Loucy (cell line): ENCODE measurements at regions not wholly inside any gene's neighbourhood (a gene's known extent, or its start where the extent isn't known, plus 50 kb on each side); places are given as distances from the start of the nearest gene placed in this dataset.

ENCODE experiments used
- H2AFZ ChIP-seq: fragments of 200-600 bp; sonication (generic); 2 replicates; pipeline ENCODE4 v1.6.0; 2016; ENCODE audit warnings: antibody characterized with exemption, mild to moderate bottlenecking, low read length, moderate library complexity
- H3F3A ChIP-seq: fragments of 200-600 bp; 2 replicates; pipeline ENCODE4 v1.6.0; 2016; ENCODE audit warnings: antibody characterized with exemption, low read depth, mild to moderate bottlenecking
- H3K27me3 ChIP-seq: fragments of 200-600 bp; sonication (generic); 2 replicates; pipeline ENCODE4 v1.6.1; 2014; ENCODE audit warnings: low read length, mild to moderate bottlenecking; ENCODE audit not compliant: insufficient read depth, poor library complexity, severe bottlenecking
- H3K36me3 ChIP-seq: fragments of 200-600 bp; sonication (generic); 2 replicates; pipeline ENCODE4 v1.6.1; 2016; ENCODE audit warnings: low read length; ENCODE audit not compliant: insufficient read depth
- H3K4me1 ChIP-seq: fragments of 200-600 bp; sonication (generic); 2 replicates; pipeline ENCODE4 v1.5.1; 2014; ENCODE audit warnings: low read length, mild to moderate bottlenecking; ENCODE audit not compliant: insufficient read depth, poor library complexity, severe bottlenecking
- H3K4me2 ChIP-seq: fragments of 200-600 bp; sonication (generic); 2 replicates; pipeline ENCODE4 v1.6.0; 2014; ENCODE audit warnings: antibody characterized with exemption, low read length, low read depth, mild to moderate bottlenecking; ENCODE audit not compliant: poor library complexity, severe bottlenecking
- H3K4me3 ChIP-seq: fragments of 200-600 bp; sonication (generic); 2 replicates; pipeline ENCODE4 v1.5.1; 2014; ENCODE audit warnings: low read length, mild to moderate bottlenecking, mixed read lengths; ENCODE audit not compliant: poor library complexity, severe bottlenecking
- H3K79me2 ChIP-seq: fragments of 200-600 bp; sonication (generic); 2 replicates; pipeline ENCODE4 v1.6.1; 2014; ENCODE audit warnings: low read length; ENCODE audit not compliant: insufficient read depth
- H3K9ac ChIP-seq: fragments of 200-600 bp; sonication (generic); 2 replicates; pipeline ENCODE4 v1.6.0; 2014; ENCODE audit warnings: mild to moderate bottlenecking, low read depth, low read length, moderate library complexity; ENCODE audit not compliant: poor library complexity, severe bottlenecking
- H3K9me2 ChIP-seq: fragments of 200-600 bp; sonication (generic); replicated peaks from 2 replicates; pipeline ENCODE4 v1.6.1; 2016; ENCODE audit warnings: low read depth, low read length, mixed read lengths
- H3K9me3 ChIP-seq: fragments of 200-600 bp; sonication (generic); 2 replicates; pipeline ENCODE4 v1.6.1; 2014; ENCODE audit warnings: mild to moderate bottlenecking, antibody characterized with exemption, low read length, low read depth; ENCODE audit not compliant: insufficient read depth
- H4K20me1 ChIP-seq: fragments of 200-600 bp; sonication (generic); 2 replicates; pipeline ENCODE4 v1.6.0; 2014; ENCODE audit warnings: antibody characterized with exemption, low read length, mild to moderate bottlenecking; ENCODE audit not compliant: insufficient read depth, poor library complexity, severe bottlenecking
- CTCF ChIP-seq: fragments of 200-600 bp; sonication (generic); conservative IDR thresholded peaks from 2 replicates; pipeline ENCODE4 v1.5.1; 2014; ENCODE audit warnings: mild to moderate bottlenecking, antibody characterized with exemption, low read length
- EZH2phosphoT487 ChIP-seq: fragments of 200-600 bp; IDR thresholded peaks from 2 replicates; pipeline ENCODE4 v1.6.1; 2018; ENCODE audit warnings: antibody characterized with exemption, mild to moderate bottlenecking, moderate library complexity, borderline replicate concordance

DNA sequence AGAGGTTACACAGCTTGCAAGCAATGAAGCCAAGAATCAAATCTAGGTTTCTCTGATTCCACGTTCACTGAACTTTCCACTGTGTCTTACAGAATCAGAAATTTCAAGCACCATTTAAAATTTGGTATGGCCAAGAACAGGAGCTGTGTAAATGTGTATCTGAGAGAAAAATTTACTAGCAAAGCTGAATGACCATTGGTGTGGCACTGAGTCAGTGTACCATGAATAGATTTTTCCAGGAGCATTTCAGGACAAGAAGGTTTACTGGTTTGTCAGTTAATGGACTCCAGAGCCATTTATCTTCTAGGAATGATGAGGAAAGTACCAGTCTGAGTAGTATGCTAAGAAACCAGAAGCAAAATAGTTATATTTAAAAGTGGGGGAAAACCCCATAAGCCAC, 269.4 kb upstream of the FAT3 start:
- H3K4me2 ChIP-seq: no peak overlapping the region
- H4K20me1 ChIP-seq: no peaks in the 10 kb centered on the region
- H3K9me2 ChIP-seq: no peaks in the 10 kb centered on the region
- no peaks in the 10 kb centered on the region for H3K79me2 ChIP-seq
- TF ChIP-seq EZH2phosphoT487: no peak
- no peak for TF ChIP-seq CTCF
- no peaks in the 10 kb centered on the region for H3K36me3 ChIP-seq
- H3K9ac ChIP-seq: no peak overlapping the region
- peaks cover 7% of the 10 kb centered on the region; the same call in 1 of the 2 replicates for H3K9me3 ChIP-seq
- no peaks in the 10 kb centered on the region for H3K4me1 ChIP-seq
- H3K27me3 ChIP-seq: no peaks in the 10 kb centered on the region
- no peak overlapping the region for H2AFZ ChIP-seq
- no peak overlapping the region for H3K4me3 ChIP-seq
- H3F3A ChIP-seq: no peaks in the 10 kb centered on the region

DNA sequence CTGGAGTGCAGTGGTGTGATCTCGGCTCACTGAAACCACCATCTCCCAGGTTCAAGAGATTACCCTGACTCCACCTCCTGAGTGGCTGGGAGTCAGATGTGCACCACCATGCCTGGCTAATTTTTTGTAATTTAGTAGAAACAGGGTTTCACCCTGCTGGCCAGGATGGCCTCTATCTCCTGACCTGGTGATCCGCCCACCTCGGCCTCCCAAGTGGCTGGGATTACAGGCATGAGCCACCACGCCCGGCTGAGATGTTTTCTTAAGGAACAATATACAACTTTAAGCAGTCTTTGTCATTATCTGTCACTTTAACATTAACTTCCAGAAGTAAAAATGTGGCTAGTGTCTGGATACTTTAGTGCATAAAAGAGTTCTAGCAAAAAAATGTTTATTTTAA, 272.6 kb upstream of the FAT3 start:
- H3K27me3 ChIP-seq: no peaks in the 10 kb centered on the region
- no peak overlapping the region for H3K4me2 ChIP-seq
- TF ChIP-seq EZH2phosphoT487 (no peak), CTCF (no peak)
- no peaks in the 10 kb centered on the region for H4K20me1 ChIP-seq
- H3K4me1 ChIP-seq: peaks cover 7% of the 10 kb centered on the region
- H3K36me3 ChIP-seq: no peaks in the 10 kb centered on the region
- no peak overlapping the region for H3K9ac ChIP-seq
- no peaks in the 10 kb centered on the region for H3F3A ChIP-seq
- H3K9me3 ChIP-seq: no peaks in the 10 kb centered on the region; the same call in 1 of the 2 replicates
- no peak overlapping the region for H3K4me3 ChIP-seq
- no peak overlapping the region for H2AFZ ChIP-seq
- no peaks in the 10 kb centered on the region for H3K9me2 ChIP-seq
- H3K79me2 ChIP-seq: no peaks in the 10 kb centered on the region

- Histone ChIP-seq H3K36me3 (no peaks in the 10 kb centered on the region), H3K9me3 (no peaks in the 10 kb centered on the region), H3K4me1 (peaks cover 15% of the 10 kb centered on the region), H2AFZ (no peak overlapping the region), H3K4me2 (no peak overlapping the region), H3K27me3 (no peaks in the 10 kb centered on the region), H4K20me1 (no peaks in the 10 kb centered on the region), H3K79me2 (no peaks in the 10 kb centered on the region), H3K4me3 (no peak overlapping the region), H3K9ac (no peak overlapping the region), H3K9me2 (no peaks in the 10 kb centered on the region), H3F3A (no peaks in the 10 kb centered on the region)
- TF ChIP-seq CTCF: no peak
- TF ChIP-seq EZH2phosphoT487: no peak
Measured at GRCh38 chr11:91947215-91947820, 277.3 kb upstream of the FAT3 start.
